AG04450 (cell line): ENCODE measurements at regions not wholly inside any gene's neighbourhood (a gene's known extent, or its start where the extent isn't known, plus 50 kb on each side); places are given as distances from the start of the nearest gene placed in this dataset.

Experiments used
- CTCF ChIA-PET: fragments of 300-600, 350-600 bp; formaldehyde crosslinking; extraction: SDS; loops from one replicate; lab custom pipeline; 2022; ENCODE audit warnings: antibody characterized with exemption, inconsistent platforms; lab: Charles Lee
- POLR2A ChIA-PET: fragments of 350-600 bp; formaldehyde crosslinking; extraction: SDS; loops from one replicate; lab custom pipeline; 2021; ENCODE audit warnings: antibody characterized with exemption, inconsistent platforms; lab: Yijun Ruan, JAX
- DNase-seq: peaks from one replicate; pipeline ENCODE4 v3.0.0-alpha.2; 2011; ENCODE audit warnings: low read depth, low spot score
- H3K27ac ChIP-seq: one replicate; pipeline ENCODE4 v1.5.1; 2012; ENCODE audit warnings: low read depth, low read length, control low read depth
- H3K27me3 ChIP-seq: one replicate; pipeline ENCODE4 v1.6.0; 2012; ENCODE audit warnings: low read length; ENCODE audit not compliant: control insufficient read depth, insufficient read depth
- H3K4me3 ChIP-seq: 2 replicates; pipeline ENCODE4 v1.5.1; 2011; ENCODE audit warnings: mild to moderate bottlenecking, low read depth, low read length, control low read depth
- H3K9me3 ChIP-seq: 2 replicates; pipeline ENCODE4 v1.5.1; 2012; ENCODE audit warnings: low read length; ENCODE audit not compliant: control insufficient read depth, insufficient read depth
- TF ChIP-seq, protein P1 (sequence below): IDR thresholded peaks from 2 replicates; pipeline ENCODE4 v1.5.1; 2011; ENCODE audit warnings: low read depth, low read length, control low read depth, inconsistent platforms

DNA sequence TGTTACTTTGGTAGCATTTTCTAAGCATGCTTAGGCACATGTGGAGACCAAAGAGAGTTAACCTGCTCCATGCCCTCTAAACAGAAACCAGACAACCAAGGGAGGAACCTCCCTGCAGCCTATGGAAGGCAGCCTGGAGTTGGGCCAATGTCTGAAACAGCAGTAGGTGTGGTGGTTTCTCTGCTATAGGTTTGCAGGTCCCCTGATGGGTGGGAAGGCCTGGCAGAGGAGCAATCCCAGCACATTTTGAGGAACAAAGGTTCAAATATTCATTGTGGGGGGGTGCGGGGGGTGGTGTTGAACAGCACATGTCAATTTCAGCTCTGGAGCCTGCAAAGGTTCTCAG lies 65.4 kb downstream of the DACT1 start:
- no peak overlapping the region for H3K4me3 ChIP-seq
- no peak for DNase-seq
- ChIA-PET POLR2A (no interaction called here), CTCF (no interaction called here)
- H3K27me3 ChIP-seq, result peaks cover 16% of the 10 kb centered on the region
- H3K27ac ChIP-seq, result no peak overlapping the region
- no peaks in the 10 kb centered on the region for H3K9me3 ChIP-seq
- TF ChIP-seq, protein P1, sequence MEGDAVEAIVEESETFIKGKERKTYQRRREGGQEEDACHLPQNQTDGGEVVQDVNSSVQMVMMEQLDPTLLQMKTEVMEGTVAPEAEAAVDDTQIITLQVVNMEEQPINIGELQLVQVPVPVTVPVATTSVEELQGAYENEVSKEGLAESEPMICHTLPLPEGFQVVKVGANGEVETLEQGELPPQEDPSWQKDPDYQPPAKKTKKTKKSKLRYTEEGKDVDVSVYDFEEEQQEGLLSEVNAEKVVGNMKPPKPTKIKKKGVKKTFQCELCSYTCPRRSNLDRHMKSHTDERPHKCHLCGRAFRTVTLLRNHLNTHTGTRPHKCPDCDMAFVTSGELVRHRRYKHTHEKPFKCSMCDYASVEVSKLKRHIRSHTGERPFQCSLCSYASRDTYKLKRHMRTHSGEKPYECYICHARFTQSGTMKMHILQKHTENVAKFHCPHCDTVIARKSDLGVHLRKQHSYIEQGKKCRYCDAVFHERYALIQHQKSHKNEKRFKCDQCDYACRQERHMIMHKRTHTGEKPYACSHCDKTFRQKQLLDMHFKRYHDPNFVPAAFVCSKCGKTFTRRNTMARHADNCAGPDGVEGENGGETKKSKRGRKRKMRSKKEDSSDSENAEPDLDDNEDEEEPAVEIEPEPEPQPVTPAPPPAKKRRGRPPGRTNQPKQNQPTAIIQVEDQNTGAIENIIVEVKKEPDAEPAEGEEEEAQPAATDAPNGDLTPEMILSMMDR, result no peak

DNA sequence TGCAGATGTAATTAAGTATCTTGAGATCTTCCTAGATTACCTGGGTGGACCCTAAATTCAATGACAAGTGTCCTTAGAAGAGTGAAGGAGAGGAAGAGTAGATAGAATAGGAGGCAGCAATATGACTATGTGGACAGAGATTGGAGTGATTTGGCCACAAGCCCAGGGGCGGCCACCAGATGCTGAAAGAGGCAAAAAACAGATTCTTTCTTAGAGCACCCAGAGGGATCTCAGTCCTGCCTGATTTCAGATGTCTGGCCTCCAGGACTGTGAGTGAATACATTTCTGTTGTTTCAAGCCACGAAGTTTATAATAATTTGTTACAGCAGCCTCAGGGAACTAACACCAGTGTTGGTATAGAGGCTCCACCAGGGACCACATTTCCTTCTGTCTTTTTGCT lies 67.3 kb downstream of the DACT1 start:
- CTCF ChIA-PET, result no interaction called here
- no peaks in the 10 kb centered on the region for H3K27me3 ChIP-seq
- no peaks in the 10 kb centered on the region for H3K9me3 ChIP-seq
- POLR2A ChIA-PET, result no interaction called here
- H3K27ac ChIP-seq, result no peak overlapping the region
- TF ChIP-seq, protein P1, result no peak
- H3K4me3 ChIP-seq, result no peak overlapping the region
- no peak for DNase-seq

DNA sequence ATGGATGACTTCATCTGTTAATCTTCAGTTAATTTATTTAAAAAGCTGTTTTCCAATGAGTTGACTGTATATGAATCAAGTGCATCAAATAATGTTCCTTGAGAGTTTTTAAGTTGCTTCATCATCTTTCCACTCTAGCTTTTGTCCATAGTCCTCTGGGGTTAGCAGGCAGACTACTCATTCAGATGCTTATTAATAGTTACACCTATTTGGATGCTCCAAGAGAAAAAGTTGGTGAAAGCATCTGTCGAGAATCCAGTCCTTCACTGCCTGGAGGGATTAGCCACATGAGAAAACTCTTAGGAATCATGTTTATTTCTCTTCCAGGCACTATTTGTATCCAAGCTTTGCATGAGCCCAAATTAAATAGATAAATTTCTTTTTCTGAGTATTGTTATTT lies 70.2 kb downstream of the DACT1 start:
- DNase-seq, result no peak
- no peak overlapping the region for H3K4me3 ChIP-seq
- H3K27ac ChIP-seq, result no peak overlapping the region
- ChIA-PET CTCF (interaction anchor here (0.9 to 1.4 kb wide), 2 partner anchors 11 to 207 kb away, joined by 4 read pairs; no protein-coding TSS in a partner anchor), POLR2A (no interaction called here)
- no peaks in the 10 kb centered on the region for H3K27me3 ChIP-seq
- TF ChIP-seq, protein P1, result no peak
- H3K9me3 ChIP-seq, result no peaks in the 10 kb centered on the region

DNA sequence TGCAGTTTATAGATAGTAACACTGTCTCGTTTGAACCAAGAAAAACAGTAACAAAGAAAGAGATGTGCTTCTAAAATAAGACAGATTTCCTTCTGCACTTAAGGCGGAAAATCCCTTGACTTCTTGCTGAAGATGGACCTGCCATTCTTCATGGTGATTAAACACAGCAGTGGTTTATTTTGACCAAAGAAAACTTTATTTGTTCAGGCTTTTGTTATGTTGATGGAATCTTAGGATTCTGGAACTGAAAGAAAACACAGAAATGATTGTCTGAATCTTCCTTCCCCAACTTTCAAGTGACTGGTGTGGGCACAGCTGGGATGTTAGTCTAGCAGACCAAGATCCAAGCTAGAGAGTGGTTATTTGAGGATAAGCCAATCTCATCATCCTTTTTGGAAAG lies 72.2 kb downstream of the DACT1 start:
- ChIA-PET CTCF (no interaction called here), POLR2A (no interaction called here)
- H3K9me3 ChIP-seq, result no peaks in the 10 kb centered on the region

DNA sequence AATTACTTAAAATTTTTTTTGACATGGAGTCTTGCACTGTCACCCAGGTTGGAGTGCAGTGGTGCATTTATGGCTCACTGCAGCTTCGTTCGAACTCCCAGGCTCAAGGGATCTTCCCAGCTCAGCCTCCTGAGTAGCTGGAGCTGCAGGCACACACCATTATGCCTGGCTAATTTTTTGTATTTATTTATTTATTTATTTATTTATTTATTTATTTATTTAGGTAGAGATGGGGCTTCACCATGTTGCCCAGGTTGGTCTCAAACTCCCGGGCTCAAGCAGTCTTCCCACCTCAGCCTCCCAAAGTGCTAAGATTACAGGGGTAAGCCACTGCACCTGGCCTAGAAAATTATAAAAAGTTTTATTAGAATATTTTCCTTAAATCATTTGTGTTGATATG lies 73.6 kb downstream of the DACT1 start:
- TF ChIP-seq, protein P1, result no peak
- ChIA-PET POLR2A (no interaction called here), CTCF (no interaction called here)

More for the DNA sequence above, 72.2 kb downstream of the DACT1 start:
- no peaks in the 10 kb centered on the region for H3K27me3 ChIP-seq
- no peak for DNase-seq
- TF ChIP-seq, protein P1, result no peak
- H3K27ac ChIP-seq, result no peak overlapping the region
- H3K4me3 ChIP-seq, result no peak overlapping the region

More for the DNA sequence above, 73.6 kb downstream of the DACT1 start:
- H3K4me3 ChIP-seq, result no peak overlapping the region
- DNase-seq, result no peak
- no peaks in the 10 kb centered on the region for H3K27me3 ChIP-seq
- H3K27ac ChIP-seq, result no peak overlapping the region
- no peaks in the 10 kb centered on the region for H3K9me3 ChIP-seq
